SK-N-SH (cell line): ENCODE measurements at regions not wholly inside any gene's neighbourhood (a gene's known extent, or its start where the extent isn't known, plus 50 kb on each side); places are given as distances from the start of the nearest gene placed in this dataset.

Experiments used
- CTCF ChIA-PET: fragments of 300-600, 350-600 bp; formaldehyde crosslinking; extraction: SDS; loops from one replicate; lab custom pipeline; 2021; lab: Yijun Ruan, JAX
- POLR2A ChIA-PET: fragments of 350-600 bp; sonication (Branson Sonifier 250); formaldehyde crosslinking; extraction: SDS; loops from one replicate; lab custom pipeline; 2020; ENCODE audit warnings: antibody characterized with exemption, inconsistent platforms; lab: Yijun Ruan, JAX
- DNase-seq: peaks from one replicate; pipeline ENCODE4 v3.0.0; 2012
- H2AFZ ChIP-seq: fragments of 200-600 bp; sonication (generic); 2 replicates; pipeline ENCODE4 v1.8.1; 2016; ENCODE audit warnings: antibody characterized with exemption, mild to moderate bottlenecking, low read depth
- H3F3A ChIP-seq: fragments of 200-600 bp; sonication (generic); replicated peaks from 2 replicates; pipeline ENCODE3; 2016; ENCODE audit warnings: antibody characterized with exemption, mild to moderate bottlenecking; ENCODE audit not compliant: insufficient read depth
- H3K27ac ChIP-seq, 2 experiments: fragments of 200-500 bp in 1 of 2; fragments of 200-600 bp in 1 of 2; sonication (Bioruptor generic) in 1 of 2; sonication (generic), shearing (Covaris generic) in 1 of 2; 2 replicates each; pipeline versions ENCODE4 v1.5.1 to v1.6.1; 2014 to 2016; ENCODE audit warnings: low read depth in 2 of 2, inconsistent platforms in 1 of 2, low read length in 1 of 2, mild to moderate bottlenecking in 1 of 2, mixed read lengths in 1 of 2
- H3K27me3 ChIP-seq: fragments of 200-600 bp; sonication (generic), shearing (Covaris generic); 2 replicates; pipeline ENCODE4 v1.6.1; 2016; ENCODE audit warnings: mixed run types; ENCODE audit not compliant: insufficient read depth
- H3K36me3 ChIP-seq, 2 experiments: fragments of 200-500 bp in 1 of 2; fragments of 200-600 bp in 1 of 2; sonication (Bioruptor generic) in 1 of 2; sonication (generic) in 1 of 2; replicated peaks in 1 of 2; 2 replicates each; pipeline versions ENCODE3 to v1.5.1; 2014 to 2016; ENCODE audit warnings: low read length in 1 of 2, mild to moderate bottlenecking in 1 of 2; ENCODE audit not compliant: insufficient read depth in 2 of 2, control insufficient read depth in 1 of 2
- H3K4me1 ChIP-seq, 2 experiments: fragments of 200-500 bp in 1 of 2; fragments of 200-600 bp in 1 of 2; sonication (Bioruptor generic) in 1 of 2; sonication (generic), shearing (Covaris generic) in 1 of 2; 2 replicates each; pipeline versions ENCODE4 v1.5.1 to v1.6.1; 2014 to 2016; ENCODE audit warnings: low read depth in 1 of 2, low read length in 1 of 2, mixed run types in 1 of 2; ENCODE audit not compliant: insufficient read depth in 2 of 2, control insufficient read depth in 1 of 2
- H3K4me2 ChIP-seq: fragments of 200-600 bp; sonication (generic), shearing (Covaris generic); 2 replicates; pipeline ENCODE4 v1.6.1; 2017; ENCODE audit warnings: mixed run types
- H3K4me3 ChIP-seq, 2 experiments: fragments of 200-500 bp in 1 of 2; fragments of 200-600 bp in 1 of 2; sonication (Bioruptor generic) in 1 of 2; sonication (generic), shearing (Covaris generic) in 1 of 2; 2 replicates each; pipeline versions ENCODE4 v1.5.1 to v1.8.1; 2014 to 2016; ENCODE audit warnings: low read depth in 2 of 2, inconsistent platforms in 1 of 2, low read length in 1 of 2, mild to moderate bottlenecking in 1 of 2, mixed read lengths in 1 of 2, moderate library complexity in 1 of 2
- H3K79me2 ChIP-seq: fragments of 200-600 bp; sonication (generic); 2 replicates; pipeline ENCODE4 v1.8.1; 2017; ENCODE audit warnings: mild to moderate bottlenecking; ENCODE audit not compliant: insufficient read depth
- H3K9ac ChIP-seq: fragments of 200-600 bp; sonication (generic); 2 replicates; pipeline ENCODE4 v1.6.1; 2017; ENCODE audit warnings: mixed run types
- H3K9me2 ChIP-seq: fragments of 200-600 bp; sonication (generic); 2 replicates; pipeline ENCODE4 v1.6.1; 2017; ENCODE audit warnings: mixed run types
- H3K9me3 ChIP-seq: fragments of 200-600 bp; sonication (generic); 2 replicates; pipeline ENCODE4 v1.6.1; 2017; ENCODE audit warnings: mixed run types, mild to moderate bottlenecking, moderate library complexity
- H4K20me1 ChIP-seq: fragments of 200-600 bp; sonication (generic); 2 replicates; pipeline ENCODE4 v1.6.1; 2017; ENCODE audit warnings: mild to moderate bottlenecking, mixed run types; ENCODE audit not compliant: insufficient read depth
- ELF1 ChIP-seq: IDR thresholded peaks from 2 replicates; pipeline ENCODE4 v1.4.0; 2012
- EP300 ChIP-seq, 2 experiments: IDR thresholded peaks; 2 replicates each; pipeline versions ENCODE4 v1.4.0 to v1.6.1; 2012; ENCODE audit warnings: borderline replicate concordance in 1 of 2, low read depth in 1 of 2, low read length in 1 of 2
- EZH2phosphoT487 ChIP-seq: fragments of 200-600 bp; sonication (generic); IDR thresholded peaks from 2 replicates; pipeline ENCODE4 v1.6.1; 2017; ENCODE audit warnings: low read depth, mixed run types, mild to moderate bottlenecking, antibody characterized with exemption, moderate library complexity, borderline replicate concordance
- FOSL2 ChIP-seq: IDR thresholded peaks from 2 replicates; pipeline ENCODE4 v1.4.0; 2012; ENCODE audit warnings: low read depth, mild to moderate bottlenecking, moderate library complexity, borderline replicate concordance
- FOXJ3 ChIP-seq: sonication (generic); formaldehyde crosslinking; IDR thresholded peaks from 2 replicates; pipeline ENCODE4 v1.5.1; 2020; ENCODE audit warnings: mild to moderate bottlenecking, missing genetic modification reagents
- FOXM1 ChIP-seq: IDR thresholded peaks from 2 replicates; pipeline ENCODE4 v1.4.0; 2012; ENCODE audit warnings: low read depth, mild to moderate bottlenecking
- GABPA ChIP-seq: IDR thresholded peaks from 2 replicates; pipeline ENCODE4 v1.4.0; 2012; ENCODE audit warnings: low read depth, mild to moderate bottlenecking
- JUND ChIP-seq: IDR thresholded peaks from 2 replicates; pipeline ENCODE4 v1.4.0; 2012
- MXI1 ChIP-seq: IDR thresholded peaks from 2 replicates; pipeline ENCODE4 v1.6.1; 2012; ENCODE audit warnings: mild to moderate bottlenecking, low read depth, low read length, improper control_type of control experiment
- NRF1 ChIP-seq: IDR thresholded peaks from 2 replicates; pipeline ENCODE4 v1.6.1; 2012; ENCODE audit warnings: low read depth, mild to moderate bottlenecking, low read length
- POLR2AphosphoS5 ChIP-seq: IDR thresholded peaks from 2 replicates; pipeline ENCODE4 v1.6.1; 2012; ENCODE audit warnings: low read depth, low read length
- RAD21 ChIP-seq: IDR thresholded peaks from 2 replicates; pipeline ENCODE4 v1.6.1; 2012; ENCODE audit warnings: mild to moderate bottlenecking, low read length
- RFX5 ChIP-seq: IDR thresholded peaks from 2 replicates; pipeline ENCODE4 v1.6.1; 2012; ENCODE audit warnings: mild to moderate bottlenecking, improper control_type of control experiment, low read length
- RXRA ChIP-seq: IDR thresholded peaks from 2 replicates; pipeline ENCODE4 v1.4.0; 2012; ENCODE audit warnings: low read depth, mild to moderate bottlenecking, borderline replicate concordance
- SIN3A ChIP-seq: IDR thresholded peaks from 2 replicates; pipeline ENCODE4 v1.6.1; 2012; ENCODE audit warnings: low read depth, mild to moderate bottlenecking, low read length, moderate library complexity, borderline replicate concordance
- TAF1 ChIP-seq: IDR thresholded peaks from 2 replicates; pipeline ENCODE4 v1.6.1; 2012; ENCODE audit warnings: low read depth, mild to moderate bottlenecking, low read length, moderate library complexity, borderline replicate concordance
- TCF12 ChIP-seq: IDR thresholded peaks from 2 replicates; pipeline ENCODE4 v1.4.0; 2012
- TEAD4 ChIP-seq: IDR thresholded peaks from 2 replicates; pipeline ENCODE4 v1.4.0; 2012; ENCODE audit warnings: mild to moderate bottlenecking, borderline replicate concordance; ENCODE audit not compliant: insufficient read depth
- USF1 ChIP-seq: IDR thresholded peaks from 2 replicates; pipeline ENCODE4 v1.4.0; 2012; ENCODE audit warnings: low read depth, borderline replicate concordance
- YY1 ChIP-seq: IDR thresholded peaks from 2 replicates; pipeline ENCODE4 v1.4.0; 2012; ENCODE audit warnings: low read depth, mild to moderate bottlenecking
- ZBTB33 ChIP-seq: IDR thresholded peaks from 2 replicates; pipeline ENCODE4 v1.4.0; 2012; ENCODE audit warnings: low read depth, borderline replicate concordance
- WGBS: methylation state at CpG from one replicate; pipeline ENCODE4 v1.1.6; 2017; ENCODE audit warnings: low lambda C conversion rate; 5-methylcytosine and 5-hydroxymethylcytosine counted together
- TF ChIP-seq, protein P1 (sequence below): IDR thresholded peaks from 2 replicates; pipeline ENCODE4 v1.4.0; 2012; ENCODE audit warnings: low read depth

DNA sequence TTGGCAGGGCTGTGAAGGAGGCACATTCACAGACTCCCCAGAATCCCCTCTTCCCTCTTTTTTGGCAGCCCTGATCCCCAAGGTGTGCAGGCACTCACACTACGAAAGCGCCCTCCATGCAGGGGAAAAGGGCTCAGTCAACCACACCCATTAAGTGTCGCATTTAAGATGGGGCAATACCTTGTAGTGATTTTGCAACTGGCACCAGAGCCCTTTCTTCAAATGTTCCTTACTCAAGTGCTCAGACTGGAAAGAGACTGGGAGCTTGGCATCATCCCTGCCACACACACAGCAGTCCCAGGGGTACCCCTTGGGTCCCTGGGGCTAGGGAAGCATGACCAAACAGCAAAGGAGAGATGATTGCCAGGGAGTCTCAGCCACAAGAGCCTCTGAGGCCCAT, 190.1 kb downstream of the HAUS1 start:
- Histone ChIP-seq H2AFZ (no peak overlapping the region), H3F3A (no peaks in the 10 kb centered on the region), H3K79me2 (no peaks in the 10 kb centered on the region), H3K9ac (no peak overlapping the region), H3K36me3 (no peaks in the 10 kb centered on the region), H3K4me1 (peaks cover 0 to 2% of the 10 kb centered on the region in 2 experiments; a peak in 1 of 4 replicates), H3K9me3 (no peaks in the 10 kb centered on the region), H3K4me2 (no peak overlapping the region), H3K9me2 (no peaks in the 10 kb centered on the region), H3K27me3 (no peaks in the 10 kb centered on the region), H3K4me3 (no peak overlapping the region), H3K27ac (no peak overlapping the region), H4K20me1 (no peaks in the 10 kb centered on the region)
- no peak for TF ChIP-seq EZH2phosphoT487
- no peak for TF ChIP-seq YY1
- no peak for TF ChIP-seq ELF1
- no peak for TF ChIP-seq NRF1
- TF ChIP-seq POLR2AphosphoS5, result no peak
- no peak for TF ChIP-seq EP300 (IDR thresholded peaks at IDR 0.05; ENCODE audit: borderline replicate concordance in 1 of 2, low read depth in 1 of 2, low read length in 1 of 2)
- no peak for TF ChIP-seq FOSL2
- no peak for TF ChIP-seq SIN3A
- no peak for TF ChIP-seq RAD21
- no peak for TF ChIP-seq FOXJ3
- TF ChIP-seq TEAD4, result no peak
- no peak for TF ChIP-seq USF1
- TF ChIP-seq GABPA, result no peak
- TF ChIP-seq, protein P1, sequence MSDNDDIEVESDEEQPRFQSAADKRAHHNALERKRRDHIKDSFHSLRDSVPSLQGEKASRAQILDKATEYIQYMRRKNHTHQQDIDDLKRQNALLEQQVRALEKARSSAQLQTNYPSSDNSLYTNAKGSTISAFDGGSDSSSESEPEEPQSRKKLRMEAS, result no peak
- CTCF ChIA-PET, result no interaction called here
- POLR2A ChIA-PET, result no interaction called here
- WGBS, result 86% methylated on average over 1 of the region's 3 CpGs
- no peak for DNase-seq

GRCh38 chr18:46294751-46295150, 190.6 kb downstream of the HAUS1 start:
- Histone ChIP-seq H3K9ac (no peak overlapping the region), H3K36me3 (no peaks in the 10 kb centered on the region), H3K4me1 (peaks cover 0 to 2% of the 10 kb centered on the region in 2 experiments; a peak in 1 of 4 replicates), H3K4me3 (no peak overlapping the region), H2AFZ (no peak overlapping the region), H3K4me2 (no peak overlapping the region), H3K9me2 (no peaks in the 10 kb centered on the region), H3K79me2 (no peaks in the 10 kb centered on the region), H3F3A (no peaks in the 10 kb centered on the region), H4K20me1 (no peaks in the 10 kb centered on the region), H3K27me3 (no peaks in the 10 kb centered on the region), H3K27ac (no peak overlapping the region), H3K9me3 (no peaks in the 10 kb centered on the region)
- WGBS, result 94% methylated on average over 2 of the region's 5 CpGs
- ChIA-PET POLR2A (no interaction called here), CTCF (no interaction called here)
- TF ChIP-seq FOXM1 (no peak), RFX5 (no peak), TCF12 (no peak), JUND (no peak), RXRA (no peak), TAF1 (no peak), ZBTB33 (no peak), MXI1 (no peak)
- TF ChIP-seq, protein P1, result no peak
- DNase-seq, result no peak
